ENCODE measurements at regions not wholly inside any gene's neighbourhood (a gene's known extent, or its start where the extent isn't known, plus 50 kb on each side); places are given as distances from the start of the nearest gene placed in this dataset.

DNA sequence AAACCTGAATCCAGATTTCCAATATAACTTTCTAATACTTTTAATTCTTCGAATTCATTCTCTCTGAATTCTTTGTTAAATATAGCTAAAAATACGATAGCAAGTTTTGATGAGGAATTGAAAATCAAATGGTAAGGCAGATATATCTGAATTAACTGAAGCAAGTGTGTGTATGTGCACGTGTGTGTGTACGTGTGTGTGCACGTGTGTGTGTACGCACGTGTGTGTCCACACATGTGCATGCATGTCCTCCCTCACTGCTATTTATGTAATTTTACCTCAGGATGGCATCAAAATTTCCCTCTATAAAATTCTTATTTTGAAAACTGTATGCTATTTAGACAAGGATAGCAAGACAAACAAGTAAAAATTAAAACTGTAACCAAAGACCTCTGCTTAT, 961.3 kb upstream of the CNTN5 start:
- TF ChIP-seq, protein P1, sequence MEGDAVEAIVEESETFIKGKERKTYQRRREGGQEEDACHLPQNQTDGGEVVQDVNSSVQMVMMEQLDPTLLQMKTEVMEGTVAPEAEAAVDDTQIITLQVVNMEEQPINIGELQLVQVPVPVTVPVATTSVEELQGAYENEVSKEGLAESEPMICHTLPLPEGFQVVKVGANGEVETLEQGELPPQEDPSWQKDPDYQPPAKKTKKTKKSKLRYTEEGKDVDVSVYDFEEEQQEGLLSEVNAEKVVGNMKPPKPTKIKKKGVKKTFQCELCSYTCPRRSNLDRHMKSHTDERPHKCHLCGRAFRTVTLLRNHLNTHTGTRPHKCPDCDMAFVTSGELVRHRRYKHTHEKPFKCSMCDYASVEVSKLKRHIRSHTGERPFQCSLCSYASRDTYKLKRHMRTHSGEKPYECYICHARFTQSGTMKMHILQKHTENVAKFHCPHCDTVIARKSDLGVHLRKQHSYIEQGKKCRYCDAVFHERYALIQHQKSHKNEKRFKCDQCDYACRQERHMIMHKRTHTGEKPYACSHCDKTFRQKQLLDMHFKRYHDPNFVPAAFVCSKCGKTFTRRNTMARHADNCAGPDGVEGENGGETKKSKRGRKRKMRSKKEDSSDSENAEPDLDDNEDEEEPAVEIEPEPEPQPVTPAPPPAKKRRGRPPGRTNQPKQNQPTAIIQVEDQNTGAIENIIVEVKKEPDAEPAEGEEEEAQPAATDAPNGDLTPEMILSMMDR (IDR thresholded peaks at IDR 0.05), result no peak
- TF ChIP-seq EZH2 (IDR thresholded peaks at IDR 0.05; ENCODE audit: borderline replicate concordance, insufficient read depth, low read depth, low read length, poor library complexity, severe bottlenecking), result no peak
